MG63 (cell line): ENCODE measurements at regions not wholly inside any gene's neighbourhood (a gene's known extent, or its start where the extent isn't known, plus 50 kb on each side); places are given as distances from the start of the nearest gene placed in this dataset.

Source experiments
- DNase-seq: peaks from one replicate; pipeline ENCODE4 v3.0.0-alpha.2; 2020
- H3K27me3 ChIP-seq: fragments of 250-450 bp; sonication (Bioruptor Pico); 2 replicates; pipeline ENCODE4 v1.5.1; 2020; ENCODE audit warnings: mild to moderate bottlenecking, moderate library complexity
- H3K36me3 ChIP-seq: fragments of 250-450 bp; sonication (Bioruptor Pico); 2 replicates; pipeline ENCODE4 v1.5.1; 2020; ENCODE audit warnings: mild to moderate bottlenecking, moderate library complexity
- H3K4me3 ChIP-seq: fragments of 250-450 bp; sonication (Bioruptor Pico); 2 replicates; pipeline ENCODE4 v1.5.1; 2020; ENCODE audit warnings: mild to moderate bottlenecking, moderate library complexity
- H3K9me3 ChIP-seq: fragments of 250-450 bp; sonication (Bioruptor Pico); 2 replicates; pipeline ENCODE4 v1.5.1; 2020; ENCODE audit warnings: mild to moderate bottlenecking, moderate library complexity

- no peaks in the 10 kb centered on the region for H3K27me3 ChIP-seq
- no peaks in the 10 kb centered on the region for H3K9me3 ChIP-seq
- no peaks in the 10 kb centered on the region for H3K36me3 ChIP-seq
- DNase-seq = no peak
- no peak overlapping the region for H3K4me3 ChIP-seq
Measured at GRCh38 chr2:145835665-145836064, 1315.7 kb upstream of the ZEB2 start.

GRCh38 chr2:145832681-145833080 is 1312.8 kb upstream of the ZEB2 start:
- no peak for DNase-seq
- Histone ChIP-seq H3K27me3 (no peaks in the 10 kb centered on the region), H3K36me3 (no peaks in the 10 kb centered on the region), H3K9me3 (no peaks in the 10 kb centered on the region), H3K4me3 (no peak overlapping the region)

GRCh38 chr2:145829931-145830330 is 1310.0 kb upstream of the ZEB2 start:
- Histone ChIP-seq H3K4me3 (no peak overlapping the region), H3K36me3 (no peaks in the 10 kb centered on the region), H3K27me3 (no peaks in the 10 kb centered on the region), H3K9me3 (no peaks in the 10 kb centered on the region)
- DNase-seq = no peak

- Histone ChIP-seq H3K9me3 (no peaks in the 10 kb centered on the region), H3K4me3 (no peak overlapping the region), H3K36me3 (no peaks in the 10 kb centered on the region), H3K27me3 (no peaks in the 10 kb centered on the region)
- DNase-seq = no peak
Measured at GRCh38 chr2:145827235-145827634, 1307.3 kb upstream of the ZEB2 start.

- H3K4me3 ChIP-seq = no peak overlapping the region
- H3K9me3 ChIP-seq = no peaks in the 10 kb centered on the region
- no peaks in the 10 kb centered on the region for H3K36me3 ChIP-seq
- no peak for DNase-seq
- H3K27me3 ChIP-seq = no peaks in the 10 kb centered on the region
Measured at GRCh38 chr2:145824384-145824783, 1304.5 kb upstream of the ZEB2 start.

- Histone ChIP-seq H3K36me3 (no peaks in the 10 kb centered on the region), H3K9me3 (no peaks in the 10 kb centered on the region), H3K4me3 (no peak overlapping the region), H3K27me3 (no peaks in the 10 kb centered on the region)
- no peak for DNase-seq
Measured at GRCh38 chr2:145822892-145823534, 1303.1 kb upstream of the ZEB2 start.

- H3K9me3 ChIP-seq = no peaks in the 10 kb centered on the region
- no peaks in the 10 kb centered on the region for H3K27me3 ChIP-seq
- no peaks in the 10 kb centered on the region for H3K36me3 ChIP-seq
- H3K4me3 ChIP-seq = no peak overlapping the region
- DNase-seq = no peak
Measured at GRCh38 chr2:145820651-145821050, 1300.7 kb upstream of the ZEB2 start.

- H3K9me3 ChIP-seq = no peaks in the 10 kb centered on the region
- no peak overlapping the region for H3K4me3 ChIP-seq
- no peak for DNase-seq
- H3K27me3 ChIP-seq = no peaks in the 10 kb centered on the region
- no peaks in the 10 kb centered on the region for H3K36me3 ChIP-seq
Measured at GRCh38 chr2:145818890-145819504, 1299.1 kb upstream of the ZEB2 start.

- Histone ChIP-seq H3K9me3 (no peaks in the 10 kb centered on the region), H3K36me3 (no peaks in the 10 kb centered on the region), H3K4me3 (no peak overlapping the region), H3K27me3 (no peaks in the 10 kb centered on the region)
- no peak for DNase-seq
Measured at GRCh38 chr2:145815933-145816332, 1296.0 kb upstream of the ZEB2 start.

- H3K27me3 ChIP-seq = no peaks in the 10 kb centered on the region
- no peaks in the 10 kb centered on the region for H3K36me3 ChIP-seq
- no peak overlapping the region for H3K4me3 ChIP-seq
- no peaks in the 10 kb centered on the region for H3K9me3 ChIP-seq
- no peak for DNase-seq
Measured at GRCh38 chr2:145813481-145813880, 1293.6 kb upstream of the ZEB2 start.

GRCh38 chr2:145812165-145812554 is 1292.2 kb upstream of the ZEB2 start:
- DNase-seq = no peak
- Histone ChIP-seq H3K36me3 (no peaks in the 10 kb centered on the region), H3K27me3 (no peaks in the 10 kb centered on the region), H3K9me3 (no peaks in the 10 kb centered on the region), H3K4me3 (no peak overlapping the region)

- Histone ChIP-seq H3K4me3 (no peak overlapping the region), H3K36me3 (no peaks in the 10 kb centered on the region), H3K27me3 (no peaks in the 10 kb centered on the region), H3K9me3 (no peaks in the 10 kb centered on the region)
- DNase-seq = no peak
Measured at GRCh38 chr2:145811276-145812164, 1291.6 kb upstream of the ZEB2 start.

- no peaks in the 10 kb centered on the region for H3K9me3 ChIP-seq
- DNase-seq = no peak
- no peaks in the 10 kb centered on the region for H3K36me3 ChIP-seq
Measured at GRCh38 chr2:145807968-145808367, 1288.0 kb upstream of the ZEB2 start.

GRCh38 chr2:145807554-145807953 is 1287.6 kb upstream of the ZEB2 start:
- DNase-seq = no peak
- Histone ChIP-seq H3K9me3 (no peaks in the 10 kb centered on the region), H3K4me3 (no peak overlapping the region), H3K36me3 (no peaks in the 10 kb centered on the region), H3K27me3 (no peaks in the 10 kb centered on the region)

More at GRCh38 chr2:145807968-145808367, 1288.0 kb upstream of the ZEB2 start:
- no peak overlapping the region for H3K4me3 ChIP-seq
- H3K27me3 ChIP-seq = no peaks in the 10 kb centered on the region

- Histone ChIP-seq H3K27me3 (no peaks in the 10 kb centered on the region), H3K36me3 (no peaks in the 10 kb centered on the region), H3K4me3 (no peak overlapping the region), H3K9me3 (no peaks in the 10 kb centered on the region)
- DNase-seq = no peak
Measured at GRCh38 chr2:145806546-145806945, 1286.6 kb upstream of the ZEB2 start.

GRCh38 chr2:145802133-145802532 is 1282.2 kb upstream of the ZEB2 start:
- Histone ChIP-seq H3K4me3 (no peak overlapping the region), H3K36me3 (no peaks in the 10 kb centered on the region), H3K9me3 (no peaks in the 10 kb centered on the region), H3K27me3 (no peaks in the 10 kb centered on the region)
- no peak for DNase-seq

- H3K4me3 ChIP-seq = no peak overlapping the region
Measured at GRCh38 chr2:145801210-145801609, 1281.3 kb upstream of the ZEB2 start.

More at GRCh38 chr2:145801210-145801609, 1281.3 kb upstream of the ZEB2 start:
- Histone ChIP-seq H3K27me3 (no peaks in the 10 kb centered on the region), H3K9me3 (no peaks in the 10 kb centered on the region), H3K36me3 (no peaks in the 10 kb centered on the region)
- no peak for DNase-seq
